ENCODE measurements at regions not wholly inside any gene's neighbourhood (a gene's known extent, or its start where the extent isn't known, plus 50 kb on each side); places are given as distances from the start of the nearest gene placed in this dataset.
A peak's percentile ranks its signal among the peaks of the same experiment; 100 is the strongest.

- H3K36me3 Mint-ChIP-seq (ENCODE audit: low read depth) = no peaks in the 10 kb centered on the region
- no peak for TF ChIP-seq CTCF (IDR thresholded peaks at IDR 0.05)
- H3K4me1 Mint-ChIP-seq = no peaks in the 10 kb centered on the region
- no peaks in the 10 kb centered on the region for H3K9me3 Mint-ChIP-seq
- no peak overlapping the region for H3K4me3 Mint-ChIP-seq
- peaks cover 7% of the 10 kb centered on the region for H3K27me3 Mint-ChIP-seq (ENCODE audit: low read depth, poor library complexity)
- H3K27ac Mint-ChIP-seq = no peak overlapping the region
- DNase-seq = no peak
Measured at GRCh38 chr21:26739189-26739588, 106.0 kb downstream of the ADAMTS1 start.

- H3K27ac Mint-ChIP-seq = no peak overlapping the region
- peaks cover 7% of the 10 kb centered on the region for H3K27me3 Mint-ChIP-seq (ENCODE audit: low read depth, poor library complexity)
- H3K9me3 Mint-ChIP-seq = no peaks in the 10 kb centered on the region
- no peak for DNase-seq
- no peak for TF ChIP-seq CTCF (IDR thresholded peaks at IDR 0.05)
- no peak overlapping the region for H3K4me3 Mint-ChIP-seq
- no peaks in the 10 kb centered on the region for H3K36me3 Mint-ChIP-seq (ENCODE audit: low read depth)
- peaks cover 5% of the 10 kb centered on the region for H3K4me1 Mint-ChIP-seq
Measured at GRCh38 chr21:26736449-26736848, 108.8 kb downstream of the ADAMTS1 start.

GRCh38 chr21:26732432-26733221, 112.6 kb downstream of the ADAMTS1 start:
- H3K36me3 Mint-ChIP-seq (ENCODE audit: low read depth) = no peaks in the 10 kb centered on the region
- peaks cover 2% of the 10 kb centered on the region for H3K27me3 Mint-ChIP-seq (ENCODE audit: low read depth, poor library complexity)
- TF ChIP-seq CTCF (IDR thresholded peaks at IDR 0.05) = peak; percentile 59
- peaks cover 5% of the 10 kb centered on the region for H3K4me1 Mint-ChIP-seq
- no peak overlapping the region for H3K4me3 Mint-ChIP-seq
- no peak overlapping the region for H3K27ac Mint-ChIP-seq
- peak; percentile 61 for DNase-seq
- H3K9me3 Mint-ChIP-seq = peaks cover 8% of the 10 kb centered on the region

- DNase-seq = no peak
- Mint-ChIP-seq H3K4me1 (no peaks in the 10 kb centered on the region), H3K27ac (no peak overlapping the region), H3K9me3 (peaks cover 4% of the 10 kb centered on the region), H3K4me3 (no peak overlapping the region), H3K36me3 (ENCODE audit: low read depth) (no peaks in the 10 kb centered on the region), H3K27me3 (ENCODE audit: low read depth, poor library complexity) (peaks cover 10% of the 10 kb centered on the region)
- no peak for TF ChIP-seq CTCF (IDR thresholded peaks at IDR 0.05)
Measured at GRCh38 chr21:26719750-26720149, 125.5 kb downstream of the ADAMTS1 start.

GRCh38 chr21:26717146-26717739, 128.0 kb downstream of the ADAMTS1 start:
- TF ChIP-seq CTCF (IDR thresholded peaks at IDR 0.05) = peak; percentile 63
- Mint-ChIP-seq H3K4me1 (no peaks in the 10 kb centered on the region), H3K36me3 (ENCODE audit: low read depth) (no peaks in the 10 kb centered on the region), H3K4me3 (no peak overlapping the region), H3K27ac (no peak overlapping the region), H3K9me3 (no peaks in the 10 kb centered on the region), H3K27me3 (ENCODE audit: low read depth, poor library complexity) (peaks cover 6% of the 10 kb centered on the region)
- DNase-seq = no peak
